IMR-90 (cell line): ENCODE measurements at regions not wholly inside any gene's neighbourhood (a gene's known extent, or its start where the extent isn't known, plus 50 kb on each side); places are given as distances from the start of the nearest gene placed in this dataset.

Experiments
- ATAC-seq: fragments of 200-7000 bp; cut with Tn5 transposase; 2 replicates; pipeline ENCODE4 v1.9.1; 2020; ENCODE audit warnings: low read depth, mild to moderate bottlenecking, moderate library complexity
- BruUV-seq: library from RNA; stranded (reverse); fragments of 400-500 nt; replicated peaks from 2 replicates; lab custom pipeline; 2021; lab: Mats Ljungman, UMichigan
- CTCF ChIA-PET: fragments of 300-600 bp; formaldehyde crosslinking; extraction: SDS; loops from one replicate; lab custom pipeline; 2021; ENCODE audit warnings: antibody characterized with exemption; lab: Yijun Ruan, JAX
- POLR2A ChIA-PET: fragments of 300-600 bp; sonication (Branson Sonifier 250); formaldehyde crosslinking; loops from one replicate; lab custom pipeline; 2022; ENCODE audit warnings: antibody characterized with exemption; ENCODE audit not compliant: unreplicated experiment; lab: Charles Lee
- DNase-seq: peaks from one replicate; pipeline ENCODE4 v3.0.0; 2013
- H2AFZ ChIP-seq: replicated peaks from 2 replicates; pipeline ENCODE3; 2013; ENCODE audit warnings: low read length, mild to moderate bottlenecking; ENCODE audit not compliant: poor library complexity
- H2AK5ac ChIP-seq: 2 replicates; pipeline ENCODE4 v1.6.1; 2013; ENCODE audit warnings: low read depth, low read length, inconsistent platforms
- H2AK9ac ChIP-seq: replicated peaks from 2 replicates; pipeline ENCODE3; 2013; ENCODE audit warnings: mild to moderate bottlenecking, low read depth, low read length, moderate library complexity; ENCODE audit not compliant: poor library complexity
- H2BK120ac ChIP-seq: 2 replicates; pipeline ENCODE4 v1.6.1; 2013; ENCODE audit warnings: low read depth, low read length, inconsistent platforms
- H2BK15ac ChIP-seq: 3 replicates; pipeline ENCODE4 v1.6.1; 2013; ENCODE audit warnings: low read depth, low read length, inconsistent platforms
- H2BK20ac ChIP-seq: 2 replicates; pipeline ENCODE4 v1.6.1; 2013; ENCODE audit warnings: low read depth, mild to moderate bottlenecking, inconsistent platforms, low read length, moderate library complexity
- H2BK5ac ChIP-seq: 2 replicates; pipeline ENCODE4 v1.6.1; 2013; ENCODE audit warnings: mild to moderate bottlenecking, low read depth, low read length, inconsistent platforms; ENCODE audit not compliant: poor library complexity, severe bottlenecking
- H3K14ac ChIP-seq: replicated peaks from 2 replicates; pipeline ENCODE4 v1.6.1; 2013; ENCODE audit warnings: low read depth, low read length, inconsistent platforms
- H3K18ac ChIP-seq: 2 replicates; pipeline ENCODE4 v1.6.1; 2013; ENCODE audit warnings: low read depth, low read length, control low read depth
- H3K23ac ChIP-seq: 2 replicates; pipeline ENCODE4 v1.6.1; 2013; ENCODE audit warnings: low read depth, low read length, inconsistent platforms
- H3K27ac ChIP-seq: 2 replicates; pipeline ENCODE4 v1.5.1; 2013; ENCODE audit warnings: mild to moderate bottlenecking, control low read depth, low read length; ENCODE audit not compliant: insufficient read depth
- H3K27me3 ChIP-seq: 2 replicates; pipeline ENCODE4 v1.6.1; 2013; ENCODE audit warnings: low read length; ENCODE audit not compliant: control insufficient read depth, insufficient read depth
- H3K36me3 ChIP-seq: 2 replicates; pipeline ENCODE4 v1.6.1; 2013; ENCODE audit warnings: low read length, mixed read lengths; ENCODE audit not compliant: control insufficient read depth, insufficient read depth
- H3K4ac ChIP-seq: 2 replicates; pipeline ENCODE4 v1.6.1; 2013; ENCODE audit warnings: low read depth, low read length, inconsistent platforms
- H3K4me1 ChIP-seq: 2 replicates; pipeline ENCODE4 v1.6.1; 2013; ENCODE audit warnings: low read length, mixed read lengths; ENCODE audit not compliant: control insufficient read depth, insufficient read depth
- H3K4me2 ChIP-seq: 2 replicates; pipeline ENCODE4 v1.6.1; 2013; ENCODE audit warnings: low read depth, mild to moderate bottlenecking, control low read depth, low read length, moderate library complexity
- H3K4me3 ChIP-seq: 2 replicates; pipeline ENCODE4 v1.5.1; 2013; ENCODE audit warnings: low read depth, mild to moderate bottlenecking, control low read depth, low read length, moderate library complexity; ENCODE audit not compliant: insufficient read depth
- H3K56ac ChIP-seq: 2 replicates; pipeline ENCODE4 v1.6.1; 2013; ENCODE audit warnings: low read length, inconsistent platforms; ENCODE audit not compliant: insufficient read depth; ENCODE audit errors: extremely low read depth
- H3K79me1 ChIP-seq, 2 experiments: 2 replicates each; pipeline ENCODE4 v1.6.1; 2013; ENCODE audit warnings: low read length in 2 of 2, inconsistent platforms in 1 of 2, low read depth in 1 of 2
- H3K9ac ChIP-seq: 2 replicates; pipeline ENCODE4 v1.6.1; 2013; ENCODE audit warnings: low read depth, low read length, control low read depth
- H3K9me1 ChIP-seq: 2 replicates; pipeline ENCODE4 v1.6.1; 2013; ENCODE audit warnings: low read length, inconsistent platforms; ENCODE audit not compliant: insufficient read depth
- H3K9me3 ChIP-seq: 2 replicates; pipeline ENCODE4 v1.6.1; 2013; ENCODE audit warnings: low read length; ENCODE audit not compliant: control insufficient read depth, insufficient read depth
- H4K20me1 ChIP-seq: 2 replicates; pipeline ENCODE4 v1.6.1; 2013; ENCODE audit warnings: low read length, inconsistent platforms; ENCODE audit not compliant: insufficient read depth
- H4K5ac ChIP-seq: 2 replicates; pipeline ENCODE4 v1.6.1; 2013; ENCODE audit warnings: mild to moderate bottlenecking, low read depth, low read length, control low read depth
- H4K8ac ChIP-seq, 2 experiments: 2 replicates each; pipeline ENCODE4 v1.6.1; 2013; ENCODE audit warnings: low read depth in 2 of 2, low read length in 2 of 2, control low read depth in 1 of 2, inconsistent platforms in 1 of 2
- H4K91ac ChIP-seq: 2 replicates; pipeline ENCODE4 v1.6.1; 2013; ENCODE audit warnings: low read depth, low read length, inconsistent platforms; ENCODE audit not compliant: insufficient read depth
- BHLHE40 ChIP-seq: fragments of 150-350 bp; IDR thresholded peaks from 2 replicates; pipeline ENCODE4 v1.6.1; 2016; ENCODE audit warnings: mild to moderate bottlenecking, low read depth, low read length
- CEBPB ChIP-seq: IDR thresholded peaks from 2 replicates; pipeline ENCODE4 v1.6.1; 2012; ENCODE audit warnings: low read depth, low read length, improper control_type of control experiment
- CHD1 ChIP-seq: IDR thresholded peaks from 2 replicates; pipeline ENCODE4 v1.6.1; 2012; ENCODE audit warnings: low read depth, low read length, improper control_type of control experiment
- CTCF ChIP-seq: conservative IDR thresholded peaks from 2 replicates; pipeline ENCODE4 v1.5.1; 2012; ENCODE audit warnings: mild to moderate bottlenecking, low read depth, low read length, improper control_type of control experiment
- ELK1 ChIP-seq: fragments of 150-350 bp; IDR thresholded peaks from 2 replicates; pipeline ENCODE4 v1.6.1; 2016; ENCODE audit warnings: low read depth, mild to moderate bottlenecking, low read length, moderate library complexity, borderline replicate concordance
- FOS ChIP-seq: fragments of 150-350 bp; IDR thresholded peaks from 2 replicates; pipeline ENCODE4 v1.6.1; 2016; ENCODE audit warnings: low read depth, low read length
- MAFK ChIP-seq: IDR thresholded peaks from 2 replicates; pipeline ENCODE4 v1.6.1; 2012; ENCODE audit warnings: low read depth, low read length, improper control_type of control experiment
- MAZ ChIP-seq: IDR thresholded peaks from 2 replicates; pipeline ENCODE4 v1.6.1; 2012; ENCODE audit warnings: low read depth, mild to moderate bottlenecking, low read length, improper control_type of control experiment, moderate library complexity, borderline replicate concordance
- MXI1 ChIP-seq: IDR thresholded peaks from 2 replicates; pipeline ENCODE4 v1.6.1; 2012; ENCODE audit warnings: low read depth, mild to moderate bottlenecking, low read length, moderate library complexity, borderline replicate concordance
- NFE2L2 ChIP-seq: fragments of 150-350 bp; IDR thresholded peaks from 2 replicates; pipeline ENCODE4 v1.6.1; 2016; ENCODE audit warnings: low read depth, mild to moderate bottlenecking, low read length
- POLR2A ChIP-seq: IDR thresholded peaks from 2 replicates; pipeline ENCODE4 v1.6.1; 2012; ENCODE audit warnings: mild to moderate bottlenecking, low read depth, low read length
- RAD21 ChIP-seq: IDR thresholded peaks from 2 replicates; pipeline ENCODE4 v1.6.1; 2012; ENCODE audit warnings: low read length, improper control_type of control experiment
- RCOR1 ChIP-seq: IDR thresholded peaks from 2 replicates; pipeline ENCODE4 v1.6.1; 2012; ENCODE audit warnings: mild to moderate bottlenecking, low read length, improper control_type of control experiment; ENCODE audit not compliant: insufficient replicate concordance
- RFX5 ChIP-seq: IDR thresholded peaks from 2 replicates; pipeline ENCODE4 v1.8.0; 2012; ENCODE audit warnings: low read depth, mild to moderate bottlenecking, low read length, moderate library complexity
- SMC3 ChIP-seq: fragments of 150-350 bp; IDR thresholded peaks from 2 replicates; pipeline ENCODE4 v1.6.1; 2016; ENCODE audit warnings: low read depth, mild to moderate bottlenecking, antibody characterized with exemption, low read length, moderate library complexity
- USF2 ChIP-seq: fragments of 150-350 bp; IDR thresholded peaks from 2 replicates; pipeline ENCODE4 v1.6.1; 2017; ENCODE audit warnings: mild to moderate bottlenecking, antibody characterized with exemption, low read length, low read depth
- WGBS, 2 experiments: methylation state at CpG; one replicate each; pipeline versions ENCODE4 v1.1.5 to v1.1.7; 2013; ENCODE audit warnings: missing lambda C conversion rate in 2 of 2; ENCODE audit not compliant: insufficient read length in 1 of 2; ENCODE audit errors: extremely low coverage in 2 of 2; 5-methylcytosine and 5-hydroxymethylcytosine counted together
- dilution Hi-C: fragments of 300-500 bp; cut with HindIII; formaldehyde crosslinking; loops from one replicate; pipeline ENCODE4 v1.14.3; 2018; ENCODE audit warnings: low sequenced_read_pairs; ENCODE audit not compliant: unreplicated experiment
- in situ Hi-C: fragments of 300-500 bp; cut with MboI; formaldehyde crosslinking; loops from 3 replicates; pipeline ENCODE4 v1.14.3; 2019; ENCODE audit warnings: low sequenced_read_pairs, inconsistent platforms, mixed read lengths
- intact Hi-C: fragments of 100-400 bp; cut with micrococcal nuclease; formaldehyde crosslinking; loops from 2 replicates; pipeline ENCODE4 v1.10.0; 2022

- no peak overlapping the region for H3K14ac ChIP-seq
- no peaks in the 10 kb centered on the region; the same call in 1 of the 2 replicates for H3K9me1 ChIP-seq
- POLR2A ChIA-PET, result no interaction called here
- no peak overlapping the region for H2BK20ac ChIP-seq
- H3K4me1 ChIP-seq, result no peaks in the 10 kb centered on the region; the same call in 1 of the 2 replicates
- H3K36me3 ChIP-seq, result no peaks in the 10 kb centered on the region; the same call in 1 of the 2 replicates
- H3K9me3 ChIP-seq, result no peaks in the 10 kb centered on the region
- H3K79me1 ChIP-seq, result no peaks in the 10 kb centered on the region
- H2AK9ac ChIP-seq, result no peak overlapping the region
- H3K56ac ChIP-seq, result no peak overlapping the region
- no peak overlapping the region for H2BK5ac ChIP-seq
- no peak overlapping the region for H3K4me2 ChIP-seq
- no peak overlapping the region for H2BK15ac ChIP-seq
- in situ Hi-C loops, result loop anchor here (10.0 kb wide), 1 partner anchor 302 kb away; a partner anchor contains a TSS
- H2AK5ac ChIP-seq, result no peak overlapping the region
- DNase-seq (no peak), ATAC-seq (no peak)
- no peak overlapping the region for H2AFZ ChIP-seq
- no peak overlapping the region for H3K18ac ChIP-seq
- dilution Hi-C loops, result no loop called here
- CTCF ChIA-PET, result interaction anchor here (1.6 kb wide), 1 partner anchor 10 kb away, joined by 4 read pairs; no protein-coding TSS in a partner anchor
- H4K8ac ChIP-seq, result no peak overlapping the region
- no peak for TF ChIP-seq RCOR1
- TF ChIP-seq RFX5, result no peak
- TF ChIP-seq CHD1, result no peak
- TF ChIP-seq SMC3, result no peak
- no peak for TF ChIP-seq USF2
- no peak for TF ChIP-seq NFE2L2
- TF ChIP-seq FOS, result no peak
- TF ChIP-seq MAFK, result no peak
- TF ChIP-seq ELK1, result no peak
- no peak for TF ChIP-seq CEBPB
- TF ChIP-seq CTCF, result no peak
- TF ChIP-seq RAD21, result no peak
- TF ChIP-seq MXI1, result no peak
- TF ChIP-seq MAZ, result no peak
- no peak for TF ChIP-seq BHLHE40
- TF ChIP-seq POLR2A, result no peak
- no TSS peak for BruUV-seq
- H3K27ac ChIP-seq, result no peak overlapping the region
- no peak overlapping the region for H3K23ac ChIP-seq
- H4K91ac ChIP-seq, result no peak overlapping the region
- H4K5ac ChIP-seq, result no peak overlapping the region
- no peak overlapping the region for H3K4ac ChIP-seq
- H3K27me3 ChIP-seq, result peaks cover 3% of the 10 kb centered on the region; the same call in 1 of the 2 replicates
- no peak overlapping the region for H3K9ac ChIP-seq
- whole genome bisulfite sequencing, 2 experiments, result no CpG with 5 or more reads among the region's 6 CpGs
- no peak overlapping the region for H3K4me3 ChIP-seq
- no peaks in the 10 kb centered on the region for H4K20me1 ChIP-seq
- intact Hi-C loops, result no loop called here
- no peak overlapping the region for H2BK120ac ChIP-seq
Observed at GRCh38 chr12:107616941-107617340, 68.7 kb upstream of the PWP1 start.
